LNCaP clone FGC (cell line): ENCODE measurements at regions not wholly inside any gene's neighbourhood (a gene's known extent, or its start where the extent isn't known, plus 50 kb on each side); places are given as distances from the start of the nearest gene placed in this dataset.

Experiments used
- DNase-seq: peaks from one replicate; pipeline ENCODE4 v3.0.0-alpha.2; 2011; ENCODE audit warnings: low read depth
- H3K4me3 ChIP-seq: 2 replicates; pipeline ENCODE4 v1.5.1; 2011; ENCODE audit warnings: mild to moderate bottlenecking, low read depth, low read length, control low read depth
- CTCF ChIP-seq: IDR thresholded peaks from 2 replicates; pipeline ENCODE4 v1.5.1; 2012; ENCODE audit warnings: mild to moderate bottlenecking; ENCODE audit not compliant: control insufficient read depth, insufficient read depth; ENCODE audit errors: extremely low read depth

- DNase-seq: no peak
- H3K4me3 ChIP-seq: no peak overlapping the region
- no peak for TF ChIP-seq CTCF
These were observed 95.3 kb upstream of the IPO5 start for GRCh38 chr13:97858161-97858560.

GRCh38 chr13:97866346-97866745 lies 87.1 kb upstream of the IPO5 start:
- no peak for TF ChIP-seq CTCF
- DNase-seq: no peak
- no peak overlapping the region for H3K4me3 ChIP-seq

- DNase-seq: no peak
- no peak for TF ChIP-seq CTCF
- no peak overlapping the region for H3K4me3 ChIP-seq
These were observed 86.7 kb upstream of the IPO5 start for GRCh38 chr13:97866751-97867150.

DNA sequence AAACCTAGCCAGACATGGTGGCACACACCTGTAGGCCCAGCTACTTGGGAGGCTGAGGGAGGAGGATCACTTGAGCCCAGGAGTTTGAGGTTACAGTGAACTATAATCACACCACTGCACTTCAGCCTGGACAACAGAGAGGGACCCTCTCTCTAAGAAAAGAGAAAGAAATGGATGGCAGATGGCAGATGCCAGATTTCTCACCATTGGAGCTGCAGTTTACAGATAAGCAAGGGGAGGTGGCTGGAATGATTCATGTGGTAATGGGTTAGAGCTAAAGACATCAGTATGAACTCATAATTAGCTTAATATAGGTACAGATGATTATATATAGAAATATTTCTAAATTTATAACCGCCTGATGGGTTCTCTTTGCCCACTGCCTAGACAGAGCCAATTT lies 80.1 kb upstream of the IPO5 start:
- no peak overlapping the region for H3K4me3 ChIP-seq
- TF ChIP-seq CTCF: no peak
- DNase-seq: no peak

GRCh38 chr13:97875218-97875617 lies 78.3 kb upstream of the IPO5 start:
- DNase-seq: no peak
- no peak for TF ChIP-seq CTCF
- no peak overlapping the region for H3K4me3 ChIP-seq

DNA sequence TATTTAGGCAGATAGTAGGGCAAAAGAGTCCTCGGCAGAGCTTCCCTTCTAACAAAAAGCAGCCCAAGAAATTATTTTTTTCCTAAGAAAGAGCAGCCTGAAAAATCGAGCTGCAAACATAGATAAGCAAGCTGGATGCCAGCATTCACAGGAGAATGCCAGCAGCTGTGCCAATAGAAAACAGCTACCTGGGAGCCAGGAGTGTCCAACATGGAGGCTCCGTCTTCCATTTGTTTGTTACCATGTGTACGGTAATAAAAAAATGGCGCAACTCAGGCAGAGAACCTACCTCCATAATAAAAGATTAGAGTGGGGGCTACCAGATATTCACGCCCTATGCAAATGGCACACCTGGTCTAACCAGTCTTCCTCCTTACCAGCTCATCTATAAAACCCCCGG lies 77.6 kb upstream of the IPO5 start:
- DNase-seq: no peak
- H3K4me3 ChIP-seq: no peak overlapping the region
- no peak for TF ChIP-seq CTCF

GRCh38 chr13:97878431-97879375 lies 74.8 kb upstream of the IPO5 start:
- DNase-seq: no peak
- H3K4me3 ChIP-seq: no peak overlapping the region
- no peak for TF ChIP-seq CTCF
